Naive thymus-derived CD4-positive, alpha-beta T cell (primary cell): ENCODE measurements at regions not wholly inside any gene's neighbourhood (a gene's known extent, or its start where the extent isn't known, plus 50 kb on each side); places are given as distances from the start of the nearest gene placed in this dataset.

Source experiments
- ATAC-seq: fragments of 150-1000 bp; cut with Tn5 transposase; 2 replicates; pipeline ENCODE4 v1.10.0; 2021; ENCODE audit warnings: mild to moderate bottlenecking, moderate library complexity
- CTCF ChIA-PET: fragments of 350-600 bp; sonication (Branson Sonifier 250); formaldehyde crosslinking; loops from one replicate; lab custom pipeline; 2021; ENCODE audit warnings: antibody characterized with exemption; lab: Charles Lee
- POLR2A ChIA-PET: fragments of 350-600 bp; sonication (Branson Sonifier 250); formaldehyde crosslinking; loops from one replicate; lab custom pipeline; 2021; ENCODE audit warnings: antibody characterized with exemption, inconsistent platforms; lab: Charles Lee
- DNase-seq, 9 donors: peaks; one replicate each; pipeline versions ENCODE4 v3.0.0 to v3.0.0-alpha.2; 2020 to 2022; ENCODE audit warnings: mixed read lengths in 1 of 9
- H3K27ac ChIP-seq: one replicate; pipeline ENCODE4 v1.7.0; 2013; ENCODE audit warnings: mild to moderate bottlenecking, low read depth, low read length, moderate library complexity
- H3K27me3 ChIP-seq, 2 donors: one replicate each; pipeline ENCODE4 v1.7.0; 2013; ENCODE audit warnings: low read length in 2 of 2, mild to moderate bottlenecking in 2 of 2, moderate library complexity in 2 of 2; ENCODE audit not compliant: control insufficient read depth in 2 of 2, insufficient read depth in 2 of 2
- H3K36me3 ChIP-seq, 3 experiments: 1 replicate in 2 of 3; 2 replicates in 1 of 3; pipeline ENCODE4 v1.7.0; 2013; ENCODE audit warnings: low read length in 3 of 3, mild to moderate bottlenecking in 3 of 3, moderate library complexity in 1 of 3; ENCODE audit not compliant: insufficient read depth in 3 of 3, control insufficient read depth in 2 of 3
- H3K4me1 ChIP-seq, 2 donors: one replicate each; pipeline ENCODE4 v1.7.0; 2013; ENCODE audit warnings: low read length in 2 of 2, mild to moderate bottlenecking in 2 of 2, moderate library complexity in 1 of 2; ENCODE audit not compliant: control insufficient read depth in 2 of 2, insufficient read depth in 2 of 2
- H3K4me3 ChIP-seq: 2 replicates; pipeline ENCODE4 v1.7.0; 2013; ENCODE audit warnings: mild to moderate bottlenecking, low read length
- H3K9me3 ChIP-seq, 3 experiments: 1 replicate in 2 of 3; 2 replicates in 1 of 3; pipeline ENCODE4 v1.7.0; 2013; ENCODE audit warnings: low read length in 3 of 3; ENCODE audit not compliant: control insufficient read depth in 2 of 3
- H3K27ac Mint-ChIP-seq, 9 donors: one replicate each; pipeline ENCODE4 v1.8.0; 2020 to 2022; ENCODE audit warnings: mixed read lengths in 9 of 9, mild to moderate bottlenecking in 8 of 9, moderate library complexity in 5 of 9, inconsistent platforms in 2 of 9
- H3K27me3 Mint-ChIP-seq, 5 donors: one replicate each; pipeline ENCODE4 v1.8.0; 2021 to 2022; ENCODE audit warnings: mixed read lengths in 5 of 5, mild to moderate bottlenecking in 1 of 5
- H3K36me3 Mint-ChIP-seq, 5 donors: one replicate each; pipeline ENCODE4 v1.8.0; 2020 to 2022; ENCODE audit warnings: mixed read lengths in 5 of 5, mild to moderate bottlenecking in 3 of 5, inconsistent platforms in 1 of 5
- H3K4me1 Mint-ChIP-seq, 7 donors: one replicate each; pipeline ENCODE4 v1.8.0; 2020 to 2022; ENCODE audit warnings: mixed read lengths in 7 of 7, mild to moderate bottlenecking in 3 of 7, inconsistent platforms in 1 of 7
- H3K4me3 Mint-ChIP-seq, 10 donors: one replicate each; pipeline ENCODE4 v1.8.0; 2020 to 2022; ENCODE audit warnings: mild to moderate bottlenecking in 10 of 10, mixed read lengths in 10 of 10, moderate library complexity in 6 of 10, inconsistent platforms in 2 of 10
- H3K9me3 Mint-ChIP-seq, 11 donors: one replicate each; pipeline ENCODE4 v1.8.0; 2020 to 2022; ENCODE audit warnings: mixed read lengths in 11 of 11, mild to moderate bottlenecking in 4 of 11, inconsistent platforms in 1 of 11, moderate library complexity in 1 of 11
- intact Hi-C, 2 donors: fragments of 100-400 bp; cut with micrococcal nuclease; formaldehyde crosslinking; loops; one replicate each; pipeline ENCODE4 v1.15.1; 2023

GRCh38 chr5:56656846-56657726 lies 158.3 kb upstream of the MAP3K1 start:
- Mint-ChIP-seq H3K4me1 (peaks cover 0 to 17% (median 8%) of the 10 kb centered on the region in 7 donors), H3K9me3 (peaks cover 0 to 7% (median 0%) of the 10 kb centered on the region in 11 donors), H3K4me3 (no peak overlapping the region), H3K27ac (peak overlapping the region in 1 of 9 donors; percentile 23), H3K27me3 (peaks cover 0 to 22% (median 0%) of the 10 kb centered on the region in 5 donors), H3K36me3 (peaks cover 0 to 3% (median 0%) of the 10 kb centered on the region in 5 donors)
- no peaks in the 10 kb centered on the region for H3K27me3 ChIP-seq
- no peak for DNase-seq
- no peaks in the 10 kb centered on the region for H3K36me3 ChIP-seq
- intact Hi-C loops = no loop called here
- ChIA-PET CTCF (interaction anchor here (0.7 kb wide), 1 partner anchor 24 kb away, joined by 3 read pairs; no protein-coding TSS in a partner anchor), POLR2A (interaction anchor here (0.6 to 1.0 kb wide), 2 partner anchors 20 to 156 kb away, joined by 3 to 4 read pairs; no protein-coding TSS in a partner anchor)
- no peak for ATAC-seq
- H3K4me1 ChIP-seq = no peaks in the 10 kb centered on the region
- no peaks in the 10 kb centered on the region for H3K9me3 ChIP-seq
- no peak overlapping the region for H3K27ac ChIP-seq
- H3K4me3 ChIP-seq = no peak overlapping the region

GRCh38 chr5:56651893-56652292 lies 163.5 kb upstream of the MAP3K1 start:
- ATAC-seq (no peak), DNase-seq (no peak)
- Histone ChIP-seq H3K27ac (no peak overlapping the region), H3K36me3 (no peaks in the 10 kb centered on the region), H3K27me3 (no peaks in the 10 kb centered on the region), H3K9me3 (no peaks in the 10 kb centered on the region), H3K4me3 (no peak overlapping the region), H3K4me1 (peaks cover 0 to 19% of the 10 kb centered on the region in 2 donors)
- Mint-ChIP-seq H3K4me3 (no peak overlapping the region), H3K27me3 (peaks cover 0 to 22% (median 0%) of the 10 kb centered on the region in 5 donors), H3K4me1 (peaks cover 20 to 49% (median 39%) of the 10 kb centered on the region in 7 donors), H3K27ac (peak overlapping the region in 1 of 9 donors; percentile 22), H3K36me3 (peaks cover 0 to 13% (median 3%) of the 10 kb centered on the region in 5 donors), H3K9me3 (peaks cover 0 to 11% (median 0%) of the 10 kb centered on the region in 11 donors)
- intact Hi-C loops = no loop called here
- ChIA-PET POLR2A (interaction anchor here (0.7 kb wide), 1 partner anchor 165 kb away, joined by 3 read pairs; no protein-coding TSS in a partner anchor), CTCF (no interaction called here)

GRCh38 chr5:56650386-56650785 lies 165.0 kb upstream of the MAP3K1 start:
- H3K9me3 Mint-ChIP-seq = peaks cover 0 to 11% (median 0%) of the 10 kb centered on the region in 11 donors
- Histone ChIP-seq H3K36me3 (no peaks in the 10 kb centered on the region), H3K9me3 (no peaks in the 10 kb centered on the region), H3K4me1 (peaks cover 0 to 23% of the 10 kb centered on the region in 2 donors), H3K4me3 (no peak overlapping the region), H3K27ac (no peak overlapping the region), H3K27me3 (no peaks in the 10 kb centered on the region)
- H3K4me3 Mint-ChIP-seq = peak overlapping the region in 1 of 10 donors; percentile 39
- H3K4me1 Mint-ChIP-seq = peaks cover 21 to 54% (median 42%) of the 10 kb centered on the region in 7 donors
- DNase-seq (no peak), ATAC-seq (no peak)
- H3K36me3 Mint-ChIP-seq = peaks cover 0 to 13% (median 3%) of the 10 kb centered on the region in 5 donors
- POLR2A ChIA-PET = interaction anchor here (0.6 kb wide), 1 partner anchor 9 kb away, joined by 3 read pairs; no protein-coding TSS in a partner anchor
- H3K27me3 Mint-ChIP-seq = peaks cover 0 to 22% (median 0%) of the 10 kb centered on the region in 5 donors
- H3K27ac Mint-ChIP-seq = peak overlapping the region in 2 of 9 donors; percentile 28 to 37
- intact Hi-C loops = no loop called here
- CTCF ChIA-PET = no interaction called here

- Histone ChIP-seq H3K4me3 (no peak overlapping the region), H3K27me3 (no peaks in the 10 kb centered on the region), H3K36me3 (no peaks in the 10 kb centered on the region), H3K4me1 (peaks cover 0 to 23% of the 10 kb centered on the region in 2 donors), H3K27ac (no peak overlapping the region), H3K9me3 (no peaks in the 10 kb centered on the region)
- DNase-seq = no peak
- peaks cover 0 to 15% (median 0%) of the 10 kb centered on the region in 5 donors for H3K36me3 Mint-ChIP-seq
- peaks cover 0 to 11% (median 0%) of the 10 kb centered on the region in 11 donors for H3K9me3 Mint-ChIP-seq
- CTCF ChIA-PET = no interaction called here
- H3K27me3 Mint-ChIP-seq = peaks cover 0 to 17% (median 0%) of the 10 kb centered on the region in 5 donors
- no peak for ATAC-seq
- H3K4me1 Mint-ChIP-seq = peaks cover 21 to 61% (median 47%) of the 10 kb centered on the region in 7 donors
- intact Hi-C loops = no loop called here
- POLR2A ChIA-PET = interaction anchor here (0.6 to 0.8 kb wide), 2 partner anchors 8 to 165 kb away, joined by 3 read pairs; no protein-coding TSS in a partner anchor
- peak overlapping the region in 2 of 9 donors; percentile 16 to 37 for H3K27ac Mint-ChIP-seq
- no peak overlapping the region for H3K4me3 Mint-ChIP-seq
These were observed 165.8 kb upstream of the MAP3K1 start for GRCh38 chr5:56649569-56649968.

- Histone ChIP-seq H3K4me3 (no peak overlapping the region), H3K9me3 (no peaks in the 10 kb centered on the region), H3K27me3 (no peaks in the 10 kb centered on the region), H3K4me1 (peaks cover 0 to 23% of the 10 kb centered on the region in 2 donors), H3K36me3 (no peaks in the 10 kb centered on the region), H3K27ac (no peak overlapping the region)
- CTCF ChIA-PET = interaction anchor here (1.3 kb wide), 1 partner anchor 10 kb away, joined by 4 read pairs; no protein-coding TSS in a partner anchor
- H3K4me1 Mint-ChIP-seq = peaks cover 21 to 64% (median 50%) of the 10 kb centered on the region in 7 donors
- ATAC-seq (no peak), DNase-seq (no peak)
- peaks cover 0 to 8% (median 0%) of the 10 kb centered on the region in 11 donors for H3K9me3 Mint-ChIP-seq
- H3K36me3 Mint-ChIP-seq = peaks cover 0 to 16% (median 0%) of the 10 kb centered on the region in 5 donors
- H3K27ac Mint-ChIP-seq = peak overlapping the region in 1 of 9 donors; percentile 16
- H3K27me3 Mint-ChIP-seq = peaks cover 0 to 15% (median 0%) of the 10 kb centered on the region in 5 donors
- intact Hi-C loops = loop anchor here in 1 of 2 donors (1.0 kb wide), 1 partner anchor 10 kb away; no protein-coding TSS in a partner anchor
- H3K4me3 Mint-ChIP-seq = peak overlapping the region in 3 of 10 donors; percentile 11 to 34 (median 27)
- POLR2A ChIA-PET = interaction anchor here (0.7 kb wide), 1 partner anchor 180 kb away, joined by 3 read pairs; no protein-coding TSS in a partner anchor
These were observed 166.8 kb upstream of the MAP3K1 start for GRCh38 chr5:56648460-56649034.
